ENCODE measurements at regions not wholly inside any gene's neighbourhood (a gene's known extent, or its start where the extent isn't known, plus 50 kb on each side); places are given as distances from the start of the nearest gene placed in this dataset.

DNA sequence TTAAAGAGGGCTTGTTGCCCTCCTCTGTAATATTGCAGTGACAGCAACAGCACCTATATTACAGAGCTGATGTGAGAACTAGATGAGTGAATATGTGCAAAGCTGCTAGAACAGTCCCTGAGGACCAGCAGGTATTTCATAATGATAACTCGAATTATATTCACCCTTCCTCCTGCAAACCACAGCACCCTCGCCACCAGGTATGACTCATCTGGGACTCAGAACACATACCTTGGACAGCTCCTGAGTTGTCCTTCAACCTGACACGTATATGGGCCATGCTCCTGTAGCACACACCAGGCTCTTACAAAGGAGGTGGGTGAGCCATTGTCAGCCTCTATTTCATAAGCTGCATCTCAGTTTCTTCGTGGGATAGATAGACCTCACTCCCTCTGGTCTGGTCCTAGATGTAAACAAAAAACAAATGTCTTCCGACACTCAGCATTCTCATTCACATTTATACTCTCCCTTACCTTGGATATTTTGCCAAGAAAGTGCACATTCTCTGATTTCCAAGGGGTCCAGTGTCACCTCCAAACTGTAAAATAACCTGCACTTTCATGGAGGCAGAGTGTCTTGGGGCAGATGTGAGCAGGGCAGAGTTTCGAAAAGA lies 124.5 kb downstream of the TLE3 start:
- no peak overlapping the region for H3K27ac ChIP-seq
- H3K4me3 ChIP-seq: no peak overlapping the region
- no peaks in the 10 kb centered on the region for H3K4me1 ChIP-seq
- intact Hi-C loops (cut with DNase I; ENCODE audit: low total_unique reads): no loop called here
- H3K36me3 ChIP-seq: no peaks in the 10 kb centered on the region
- TF ChIP-seq, protein P1, sequence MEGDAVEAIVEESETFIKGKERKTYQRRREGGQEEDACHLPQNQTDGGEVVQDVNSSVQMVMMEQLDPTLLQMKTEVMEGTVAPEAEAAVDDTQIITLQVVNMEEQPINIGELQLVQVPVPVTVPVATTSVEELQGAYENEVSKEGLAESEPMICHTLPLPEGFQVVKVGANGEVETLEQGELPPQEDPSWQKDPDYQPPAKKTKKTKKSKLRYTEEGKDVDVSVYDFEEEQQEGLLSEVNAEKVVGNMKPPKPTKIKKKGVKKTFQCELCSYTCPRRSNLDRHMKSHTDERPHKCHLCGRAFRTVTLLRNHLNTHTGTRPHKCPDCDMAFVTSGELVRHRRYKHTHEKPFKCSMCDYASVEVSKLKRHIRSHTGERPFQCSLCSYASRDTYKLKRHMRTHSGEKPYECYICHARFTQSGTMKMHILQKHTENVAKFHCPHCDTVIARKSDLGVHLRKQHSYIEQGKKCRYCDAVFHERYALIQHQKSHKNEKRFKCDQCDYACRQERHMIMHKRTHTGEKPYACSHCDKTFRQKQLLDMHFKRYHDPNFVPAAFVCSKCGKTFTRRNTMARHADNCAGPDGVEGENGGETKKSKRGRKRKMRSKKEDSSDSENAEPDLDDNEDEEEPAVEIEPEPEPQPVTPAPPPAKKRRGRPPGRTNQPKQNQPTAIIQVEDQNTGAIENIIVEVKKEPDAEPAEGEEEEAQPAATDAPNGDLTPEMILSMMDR (IDR thresholded peaks at IDR 0.05): no peak
- H3K9me3 ChIP-seq: no peaks in the 10 kb centered on the region
- DNase-seq: no peak
- H3K27me3 ChIP-seq: peaks cover 0 to 18% of the 10 kb centered on the region in 2 donors

DNA sequence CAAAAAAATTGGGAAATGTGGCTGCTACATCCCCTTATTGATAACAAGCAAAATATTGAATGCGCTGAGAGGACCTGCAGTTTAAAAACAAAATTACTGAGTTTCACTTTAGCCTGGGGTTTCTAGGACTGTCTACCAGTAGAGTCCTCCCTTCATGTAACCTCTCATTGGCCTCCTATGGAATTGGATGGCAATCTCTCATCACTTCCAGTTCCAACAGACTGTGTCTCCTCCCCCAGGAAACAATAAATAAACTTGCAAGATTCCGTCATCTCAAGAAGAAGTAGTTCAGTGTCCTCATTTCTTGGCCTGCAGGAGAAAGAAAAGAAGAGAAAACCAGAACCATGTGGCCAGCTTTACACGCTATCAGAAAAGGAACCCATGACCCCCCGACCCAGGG lies 123.8 kb downstream of the TLE3 start:
- H3K4me3 ChIP-seq: no peak overlapping the region
- H3K36me3 ChIP-seq: no peaks in the 10 kb centered on the region
- TF ChIP-seq, protein P1 (IDR thresholded peaks at IDR 0.05): no peak
- no peaks in the 10 kb centered on the region for H3K4me1 ChIP-seq
- H3K9me3 ChIP-seq: no peaks in the 10 kb centered on the region
- intact Hi-C loops (cut with DNase I; ENCODE audit: low total_unique reads): no loop called here
- no peak overlapping the region for H3K27ac ChIP-seq
- DNase-seq: no peak
- H3K27me3 ChIP-seq: peaks cover 0 to 18% of the 10 kb centered on the region in 2 donors

DNA sequence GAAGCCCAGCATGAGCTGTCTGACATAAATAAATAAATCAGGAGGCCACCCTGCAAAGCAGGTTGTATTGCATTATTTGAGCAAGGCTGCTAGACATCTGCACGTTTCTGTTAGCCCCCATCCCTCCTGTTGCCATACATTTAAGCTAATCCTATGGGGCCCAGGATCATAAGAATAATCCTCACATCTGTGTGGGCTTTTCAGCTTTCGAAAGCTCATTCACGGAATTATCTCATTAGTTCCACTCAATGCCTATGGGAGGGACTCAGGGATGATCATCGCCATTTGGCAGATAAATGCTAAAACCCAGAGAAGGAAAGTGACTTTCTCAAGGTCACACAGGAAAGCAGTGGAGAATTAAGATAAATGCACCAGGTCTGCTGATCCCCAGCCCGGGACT lies 123.4 kb downstream of the TLE3 start:
- no peak for DNase-seq
- Histone ChIP-seq H3K4me3 (no peak overlapping the region), H3K36me3 (no peaks in the 10 kb centered on the region), H3K27ac (no peak overlapping the region), H3K9me3 (no peaks in the 10 kb centered on the region), H3K4me1 (no peaks in the 10 kb centered on the region), H3K27me3 (peaks cover 0 to 18% of the 10 kb centered on the region in 2 donors)
- TF ChIP-seq, protein P1 (IDR thresholded peaks at IDR 0.05): no peak
- intact Hi-C loops (cut with DNase I; ENCODE audit: low total_unique reads): no loop called here

DNA sequence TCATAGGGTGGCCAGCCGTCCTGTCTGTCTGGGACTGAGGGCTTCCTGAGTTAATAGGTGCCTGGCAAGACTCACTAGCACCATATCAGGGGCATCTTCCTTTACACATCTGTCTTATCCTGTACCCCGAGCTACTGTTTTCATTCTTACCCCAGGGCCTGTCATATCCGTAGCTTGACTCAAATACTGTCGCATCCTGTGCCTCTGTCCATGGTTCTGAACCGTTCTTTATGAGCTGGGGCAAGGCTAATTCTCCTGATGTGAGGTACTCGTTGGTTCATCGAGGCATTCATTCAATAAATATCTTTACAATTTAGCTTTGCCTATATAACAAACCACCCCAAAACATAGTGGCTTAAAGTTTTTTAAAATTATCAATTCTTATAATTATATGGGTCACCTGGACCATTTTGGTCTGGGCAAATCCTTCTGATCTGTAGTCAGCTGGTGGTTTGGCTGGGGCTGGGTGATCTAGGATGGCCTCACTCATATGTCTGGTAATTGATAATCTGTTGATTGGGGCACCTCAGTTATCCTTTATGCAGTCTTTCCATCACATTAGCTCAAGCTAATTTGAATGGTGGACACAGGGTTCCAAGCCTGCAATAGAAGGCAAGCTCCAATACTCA lies 121.2 kb downstream of the TLE3 start:
- intact Hi-C loops (cut with DNase I; ENCODE audit: low total_unique reads): no loop called here
- no peaks in the 10 kb centered on the region for H3K9me3 ChIP-seq
- no peak overlapping the region for H3K27ac ChIP-seq
- TF ChIP-seq, protein P1 (IDR thresholded peaks at IDR 0.05): no peak
- DNase-seq: no peak
- no peaks in the 10 kb centered on the region for H3K4me1 ChIP-seq
- H3K4me3 ChIP-seq: no peak overlapping the region
- peaks cover 0 to 18% of the 10 kb centered on the region in 2 donors for H3K27me3 ChIP-seq
- no peaks in the 10 kb centered on the region for H3K36me3 ChIP-seq

DNA sequence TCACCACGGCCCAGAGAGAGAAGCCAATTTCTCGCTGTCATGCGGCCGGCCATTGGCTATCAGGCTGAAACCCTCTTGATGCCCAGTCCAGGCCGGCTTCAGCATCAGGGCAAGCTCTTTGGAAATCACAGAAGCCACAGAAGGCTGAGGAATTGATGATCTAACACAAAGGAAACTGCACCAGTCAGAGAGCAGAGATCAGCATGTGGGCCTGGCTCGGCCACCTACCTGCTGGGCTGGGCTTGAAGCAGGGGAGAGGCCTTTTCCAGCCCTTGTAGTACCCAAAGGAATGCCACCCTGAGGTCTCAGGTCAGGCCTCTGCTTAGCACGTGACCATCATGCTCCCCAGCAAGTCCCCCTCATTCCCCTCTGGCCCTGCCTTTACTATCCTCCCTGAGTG lies 119.1 kb downstream of the TLE3 start:
- intact Hi-C loops (cut with DNase I; ENCODE audit: low total_unique reads): no loop called here
- Histone ChIP-seq H3K27me3 (peaks cover 0 to 30% of the 10 kb centered on the region in 2 donors), H3K4me3 (no peak overlapping the region), H3K4me1 (no peaks in the 10 kb centered on the region), H3K9me3 (no peaks in the 10 kb centered on the region), H3K36me3 (no peaks in the 10 kb centered on the region), H3K27ac (no peak overlapping the region)
- TF ChIP-seq, protein P1 (IDR thresholded peaks at IDR 0.05): no peak
- DNase-seq: no peak
